ENCODE measurements at regions not wholly inside any gene's neighbourhood (a gene's known extent, or its start where the extent isn't known, plus 50 kb on each side); places are given as distances from the start of the nearest gene placed in this dataset.

DNA sequence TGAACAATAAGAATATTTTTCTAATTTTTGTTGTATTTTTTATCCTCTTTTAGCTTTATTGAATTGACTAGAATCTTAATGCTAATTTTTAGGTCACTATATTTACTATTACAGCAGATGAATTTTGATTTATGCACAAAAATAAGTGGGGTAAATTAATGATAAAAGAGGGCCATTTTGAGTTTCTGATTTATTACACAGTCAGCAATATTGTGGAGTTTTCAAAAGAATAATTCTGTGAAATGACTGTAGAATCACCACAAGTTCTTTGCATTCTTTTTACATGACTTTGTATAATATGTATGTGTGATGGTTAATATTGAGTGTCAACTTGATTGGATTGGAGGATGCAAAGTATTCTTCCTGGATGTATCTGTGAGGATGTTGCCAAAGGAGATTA, 812.4 kb upstream of the DPPA4 start:
- ATAC-seq (no peak), DNase-seq (ENCODE audit: missing footprints) (no peak)
- intact Hi-C loops (cut with DNase I): no loop called here

DNA sequence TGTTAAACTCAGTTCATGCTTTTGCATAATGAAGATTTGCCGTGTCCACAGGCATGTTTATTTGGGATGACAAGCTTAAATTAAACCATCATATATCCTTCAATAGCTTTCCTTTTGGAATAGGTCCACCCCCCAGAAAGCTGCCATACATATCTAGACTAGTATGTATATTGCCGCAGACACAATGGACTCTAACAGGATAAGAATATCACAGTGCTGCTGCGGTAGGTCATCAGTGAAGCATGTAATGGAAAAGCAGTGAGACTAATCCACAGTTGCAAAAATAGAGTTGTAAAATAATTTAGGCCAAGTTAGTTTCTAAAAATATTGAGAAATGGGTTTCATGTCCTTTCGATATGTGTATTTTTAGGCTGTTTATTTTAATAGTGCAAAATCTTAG, 819.9 kb upstream of the DPPA4 start:
- intact Hi-C loops (cut with DNase I): no loop called here
- ATAC-seq (no peak), DNase-seq (ENCODE audit: missing footprints) (no peak)

DNA sequence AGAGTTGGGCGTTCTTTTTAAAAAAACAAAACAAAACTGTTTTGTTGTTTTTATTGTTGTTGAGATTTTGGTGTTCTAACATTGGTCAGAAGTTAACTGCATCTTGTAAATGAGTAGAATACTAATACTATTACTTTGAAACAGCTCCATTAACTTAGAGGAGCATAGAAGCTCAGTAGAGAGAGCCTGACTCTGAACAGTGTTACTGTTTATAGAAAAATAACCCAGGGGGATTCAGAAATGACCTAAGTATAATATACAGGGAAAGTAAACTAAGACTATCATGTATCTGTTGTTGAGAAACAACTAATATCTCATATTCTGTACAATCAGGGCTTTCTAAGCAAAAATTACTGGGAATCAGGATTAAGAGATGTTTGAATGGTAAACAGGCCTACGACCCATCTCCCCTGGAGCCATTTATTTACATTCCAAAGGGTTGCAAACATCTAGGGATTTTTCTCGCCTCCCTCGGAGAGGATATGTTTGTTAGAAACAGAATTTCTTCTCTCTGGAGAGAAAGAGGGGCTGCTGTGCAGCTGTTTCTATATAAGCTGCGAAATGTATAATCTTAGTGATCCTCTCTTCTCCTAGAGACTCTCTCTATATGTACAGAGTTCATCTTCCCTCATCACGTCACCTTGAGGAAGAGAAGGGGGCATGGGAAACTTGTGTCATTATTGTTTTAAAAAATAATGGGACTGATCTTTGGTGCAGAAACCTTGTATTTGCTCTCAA, 827.5 kb upstream of the DPPA4 start:
- DNase-seq (ENCODE audit: missing footprints) (no peak), ATAC-seq (no peak)
- intact Hi-C loops (cut with DNase I): no loop called here

- no peak for DNase-seq (ENCODE audit: missing footprints)
- no peak for ATAC-seq
- intact Hi-C loops (cut with DNase I): no loop called here
These were observed 828.0 kb upstream of the DPPA4 start for GRCh38 chr3:110165370-110165743.

DNA sequence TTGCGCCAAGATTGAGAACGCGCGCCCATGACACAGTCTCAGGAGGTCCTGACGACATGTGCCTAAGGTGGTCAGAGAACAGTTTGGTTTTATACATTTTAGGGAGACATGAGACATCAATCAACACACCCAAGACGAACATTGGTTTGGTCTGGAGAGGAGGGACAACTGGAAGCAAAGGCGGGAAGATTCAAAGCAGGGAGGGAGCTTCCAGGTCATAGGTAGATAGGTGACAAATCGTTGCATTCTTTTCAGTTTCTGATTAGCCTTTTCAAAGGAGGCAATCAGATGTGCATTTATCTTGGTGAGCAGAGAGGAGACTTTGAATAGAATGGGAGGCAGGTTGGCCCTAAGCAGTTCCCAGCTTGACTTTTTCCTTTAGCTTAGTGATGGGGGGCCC, 828.4 kb upstream of the DPPA4 start:
- intact Hi-C loops (cut with DNase I): no loop called here
- no peak for DNase-seq (ENCODE audit: missing footprints)
- ATAC-seq: no peak

GRCh38 chr3:110166791-110167190, 829.4 kb upstream of the DPPA4 start:
- ATAC-seq: no peak
- intact Hi-C loops (cut with DNase I): no loop called here
- no peak for DNase-seq (ENCODE audit: missing footprints)

GRCh38 chr3:110174908-110175307, 837.6 kb upstream of the DPPA4 start:
- intact Hi-C loops (cut with DNase I): no loop called here
- no peak for ATAC-seq
- no peak for DNase-seq (ENCODE audit: missing footprints)

DNA sequence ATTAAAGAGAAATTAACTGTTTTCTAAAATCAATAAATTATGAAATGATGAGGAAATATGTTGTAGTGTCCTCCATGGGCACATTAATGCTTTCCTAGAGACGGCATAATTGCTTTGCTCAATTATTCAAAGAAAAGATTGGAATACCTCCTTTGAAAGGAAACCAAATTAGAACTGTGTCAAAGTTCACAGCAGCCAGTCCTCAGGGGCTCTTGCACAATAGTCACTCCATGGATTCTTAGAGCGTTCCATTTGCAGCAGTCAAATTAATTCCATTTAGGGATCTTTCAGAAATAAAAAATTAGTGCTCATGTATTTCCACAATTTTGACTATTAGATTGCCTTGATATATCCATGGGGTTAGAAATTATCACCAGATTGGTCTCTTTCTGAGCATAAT, 841.6 kb upstream of the DPPA4 start:
- intact Hi-C loops (cut with DNase I): no loop called here
- DNase-seq (ENCODE audit: missing footprints) (no peak), ATAC-seq (peak; percentile 74)

GRCh38 chr3:110180733-110181132, 843.4 kb upstream of the DPPA4 start:
- DNase-seq (ENCODE audit: missing footprints): no peak
- ATAC-seq: peak; percentile 92
- intact Hi-C loops (cut with DNase I): no loop called here

DNA sequence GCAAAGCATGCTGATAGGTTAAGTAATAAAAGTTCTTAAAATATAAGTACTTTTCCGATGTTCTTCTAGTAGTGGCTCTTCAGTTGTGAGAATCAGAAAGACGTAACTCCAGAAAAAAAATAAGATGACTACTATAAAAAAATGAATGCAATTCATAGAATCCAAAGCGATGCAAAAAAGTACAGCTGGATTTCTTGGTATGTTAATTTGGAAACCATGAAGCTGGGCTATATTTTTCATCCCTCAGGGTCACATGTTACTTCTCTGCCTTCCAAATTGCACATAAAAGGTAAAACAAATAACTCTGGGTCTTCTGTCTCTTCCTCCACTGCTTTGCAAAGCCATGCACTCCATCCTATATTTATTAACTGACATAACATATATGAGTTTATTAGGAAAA, 843.9 kb upstream of the DPPA4 start:
- no peak for DNase-seq (ENCODE audit: missing footprints)
- intact Hi-C loops (cut with DNase I): no loop called here
- ATAC-seq: no peak

DNA sequence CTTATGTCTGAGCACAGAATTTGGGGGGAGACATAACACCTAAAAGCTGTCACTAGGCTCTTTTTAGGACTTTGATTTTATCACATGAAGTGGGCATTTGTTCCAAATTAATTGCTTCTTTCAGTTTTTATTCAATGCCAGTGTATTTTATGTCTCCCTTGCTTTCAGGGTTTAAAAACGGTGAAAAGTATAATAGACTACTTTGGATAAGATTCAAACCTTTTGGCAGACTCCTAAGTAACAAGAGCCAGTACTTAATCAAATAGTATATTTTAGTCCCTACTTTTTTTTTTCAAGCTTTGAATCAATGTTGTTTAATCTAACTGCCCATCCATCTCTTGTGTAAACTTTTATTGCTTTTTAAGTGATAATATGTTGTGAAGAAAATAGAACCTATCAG, 847.2 kb upstream of the DPPA4 start:
- no peak for DNase-seq (ENCODE audit: missing footprints)
- ATAC-seq: no peak
- intact Hi-C loops (cut with DNase I): no loop called here

- ATAC-seq (no peak), DNase-seq (ENCODE audit: missing footprints) (no peak)
- intact Hi-C loops (cut with DNase I): no loop called here
These were observed 855.7 kb upstream of the DPPA4 start for GRCh38 chr3:110193074-110193473.

DNA sequence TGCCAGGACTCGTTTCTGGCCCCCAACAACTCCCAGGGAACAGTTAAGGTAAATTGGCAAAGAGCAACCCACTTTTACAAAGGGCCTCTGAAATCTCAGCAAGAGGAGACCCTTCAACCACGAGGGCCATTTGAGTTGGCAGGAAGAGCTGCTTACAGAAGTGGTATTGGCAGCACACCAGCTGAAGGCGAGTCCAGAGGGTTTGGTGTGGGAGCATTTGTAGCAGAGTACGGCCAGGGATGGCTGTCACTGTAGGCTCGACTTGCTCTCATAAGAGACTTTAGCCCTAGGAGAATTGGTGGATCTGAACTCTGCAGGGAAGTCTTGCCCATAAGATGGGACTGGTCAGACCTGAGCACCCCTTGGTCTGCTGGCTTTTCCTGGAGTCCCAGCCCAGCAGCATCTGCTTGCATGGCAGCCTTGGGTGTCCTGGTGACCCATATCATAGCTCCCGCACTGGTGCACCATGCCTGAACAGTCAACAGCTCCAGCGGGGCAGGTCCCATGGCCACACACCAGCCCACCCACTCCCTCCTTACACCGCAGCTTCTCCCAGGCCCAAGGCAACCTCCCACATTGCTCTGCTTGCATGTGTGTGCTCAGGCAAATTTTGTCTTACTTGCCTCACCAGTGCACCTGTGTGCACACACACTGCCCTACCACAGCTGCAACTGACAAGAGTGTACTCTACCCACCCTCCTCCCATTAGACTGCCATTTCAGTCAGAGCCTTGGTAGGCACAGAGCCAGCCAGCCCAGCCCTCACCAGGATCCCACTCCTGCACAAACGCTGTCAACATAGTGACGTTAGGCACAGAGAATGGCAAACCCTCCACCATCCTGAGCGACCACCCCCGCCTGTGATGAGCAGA, 861.6 kb upstream of the DPPA4 start:
- ATAC-seq (no peak), DNase-seq (ENCODE audit: missing footprints) (no peak)
- intact Hi-C loops (cut with DNase I): no loop called here

DNA sequence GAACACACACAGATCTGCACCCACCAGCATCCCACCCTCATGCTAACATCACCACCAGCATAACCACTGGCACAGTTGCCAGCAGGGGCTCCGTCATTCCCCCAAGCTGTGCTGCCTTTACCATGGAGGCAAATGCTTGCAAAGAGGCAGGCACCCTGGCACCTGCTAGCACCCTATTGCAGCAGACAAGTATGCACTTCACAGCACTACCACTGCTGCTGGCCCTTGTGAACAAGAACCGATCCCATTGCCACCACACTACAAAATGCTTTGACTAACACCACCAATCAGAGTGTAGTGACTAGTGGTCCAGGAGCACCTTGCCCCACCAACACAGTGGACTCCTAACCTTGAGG, 862.2 kb upstream of the DPPA4 start:
- ATAC-seq (no peak), DNase-seq (ENCODE audit: missing footprints) (peak; percentile 57)
- intact Hi-C loops (cut with DNase I): no loop called here

- no peak for DNase-seq (ENCODE audit: missing footprints)
- intact Hi-C loops (cut with DNase I): no loop called here
- no peak for ATAC-seq
These were observed 861.4 kb upstream of the NECTIN3 start for GRCh38 chr3:110210086-110210660.

- no peak for DNase-seq (ENCODE audit: missing footprints)
- intact Hi-C loops (cut with DNase I): no loop called here
- ATAC-seq: no peak
These were observed 845.0 kb upstream of the NECTIN3 start for GRCh38 chr3:110226645-110227044.

DNA sequence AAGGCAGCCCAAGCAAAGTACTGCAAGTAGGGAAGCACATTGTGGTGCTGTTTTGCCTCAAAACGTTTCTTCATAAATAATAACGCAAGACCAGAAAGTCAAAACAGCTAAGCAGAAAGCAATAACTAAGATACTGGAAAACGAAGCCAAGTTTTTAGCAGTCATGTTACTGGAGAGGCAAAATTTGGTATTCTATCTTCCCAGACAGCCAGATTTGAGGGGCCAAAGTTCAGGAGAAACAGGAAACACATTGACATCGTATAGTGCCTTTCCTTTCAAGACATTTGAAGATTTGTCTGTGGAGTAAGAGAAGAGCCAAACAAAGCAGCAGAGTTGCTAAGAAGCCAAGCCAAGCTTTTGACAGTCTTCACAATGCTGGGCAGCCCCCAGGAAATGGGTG, 843.6 kb upstream of the NECTIN3 start:
- ATAC-seq (no peak), DNase-seq (ENCODE audit: missing footprints) (no peak)
- intact Hi-C loops (cut with DNase I): no loop called here

DNA sequence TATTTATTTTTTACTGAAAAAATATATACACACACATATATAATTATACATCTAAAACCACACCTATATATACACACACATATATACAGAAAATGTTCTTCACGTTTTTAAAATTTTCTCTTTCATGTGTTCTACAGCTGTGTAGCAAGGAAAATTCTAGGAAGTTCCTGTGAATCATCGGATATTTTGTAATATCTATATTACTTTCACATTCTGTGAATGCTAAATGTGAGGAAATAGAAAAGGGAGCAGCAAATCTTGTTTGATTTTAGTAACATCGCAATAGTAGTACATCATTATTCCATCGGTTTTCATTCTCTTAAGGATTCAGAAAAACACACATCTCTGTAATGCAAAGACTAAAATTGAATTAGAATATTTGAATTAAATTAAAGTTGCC, 836.8 kb upstream of the NECTIN3 start:
- no peak for ATAC-seq
- intact Hi-C loops (cut with DNase I): no loop called here
- no peak for DNase-seq (ENCODE audit: missing footprints)

GRCh38 chr3:110236976-110237610, 834.5 kb upstream of the NECTIN3 start:
- intact Hi-C loops (cut with DNase I): no loop called here
- DNase-seq (ENCODE audit: missing footprints): no peak
- ATAC-seq: no peak

DNA sequence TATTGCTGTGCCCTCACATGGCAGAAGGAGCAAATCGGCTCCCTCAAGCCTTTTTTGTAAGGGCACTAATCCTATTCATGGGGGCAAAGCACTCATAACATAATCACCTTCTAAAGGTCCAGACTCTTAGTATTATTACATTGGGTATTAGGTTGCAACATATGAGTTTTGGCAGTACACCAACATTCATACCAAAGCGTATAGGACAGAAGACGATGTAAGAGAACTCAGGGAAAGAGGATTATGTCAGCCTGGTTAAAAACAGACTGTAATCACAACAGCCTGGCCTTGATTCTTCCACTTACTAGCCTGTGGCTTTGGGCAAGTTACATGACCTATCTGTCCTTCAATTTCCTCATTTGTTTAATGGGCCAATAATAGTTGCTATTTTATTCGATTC, 828.5 kb upstream of the NECTIN3 start:
- ATAC-seq: no peak
- DNase-seq (ENCODE audit: missing footprints): no peak
- intact Hi-C loops (cut with DNase I): no loop called here
